GM19452 (cell line): ENCODE measurements at regions not wholly inside any gene's neighbourhood (a gene's known extent, or its start where the extent isn't known, plus 50 kb on each side); places are given as distances from the start of the nearest gene placed in this dataset.

Source experiments
- ATAC-seq: cut with Tn5 transposase; IDR thresholded peaks from one replicate; pipeline ENCODE4 v1.9.1; 2021; ENCODE audit not compliant: unreplicated experiment

DNA sequence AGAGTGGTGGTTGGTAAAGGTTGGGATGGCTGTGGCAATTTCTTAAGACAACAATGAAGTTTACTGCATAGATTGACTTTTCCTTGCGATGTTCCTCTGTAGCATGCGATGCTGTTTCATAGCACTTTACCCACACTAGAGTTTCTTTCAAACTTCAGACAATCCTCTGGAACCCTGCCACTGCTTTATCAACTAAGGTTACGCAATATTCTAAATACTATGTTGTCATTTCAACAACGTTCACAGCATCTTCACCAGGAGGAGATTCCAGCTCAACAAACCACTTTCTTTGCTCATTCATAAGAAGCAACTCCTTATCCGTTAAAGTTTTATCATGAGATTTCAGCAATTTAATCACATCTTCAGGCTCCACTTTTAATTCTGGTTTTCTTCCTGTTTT is 161.2 kb upstream of the NRSN1 start:
- no peak for ATAC-seq

DNA sequence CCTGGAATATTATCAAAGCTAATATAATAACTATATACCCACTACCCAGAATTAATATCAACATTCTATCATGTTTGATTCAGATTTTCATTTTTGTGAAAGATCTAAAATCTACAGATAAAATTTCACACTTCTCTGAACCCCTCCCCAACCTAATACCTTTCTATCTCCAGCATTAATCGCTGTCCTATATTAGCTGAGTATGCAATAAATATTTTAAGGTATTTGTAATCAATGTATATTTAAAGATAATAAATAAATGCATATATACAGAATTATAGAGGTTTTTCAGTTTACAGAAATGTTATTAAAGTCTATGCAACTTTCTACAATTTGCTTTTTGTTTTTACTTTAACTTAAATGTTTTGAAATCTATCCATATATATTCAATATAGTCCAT is 156.7 kb upstream of the NRSN1 start:
- no peak for ATAC-seq

- no peak for ATAC-seq
Measured at GRCh38 chr6:23977706-23978105, 148.3 kb upstream of the NRSN1 start.

DNA sequence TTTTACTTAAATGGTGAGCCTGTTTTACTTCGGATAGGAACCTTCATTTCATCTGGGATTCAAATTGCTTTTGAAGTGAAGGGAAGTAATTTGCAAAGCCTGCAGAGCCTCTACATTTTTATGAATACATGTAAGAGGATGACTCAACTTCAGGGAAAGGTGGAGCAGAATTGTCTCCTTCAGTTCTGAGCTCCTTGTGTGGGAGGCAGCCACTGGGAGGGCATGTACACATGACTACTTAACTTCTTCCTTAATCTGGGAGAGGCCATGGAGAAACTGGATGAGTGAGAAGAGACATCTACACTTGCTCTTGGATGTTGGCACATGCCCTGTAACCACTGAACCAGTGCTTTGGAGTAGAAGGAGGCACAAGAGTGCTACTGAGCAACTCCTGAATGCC is 145.1 kb upstream of the NRSN1 start:
- no peak for ATAC-seq

- no peak for ATAC-seq
Measured at GRCh38 chr6:23981923-23982322, 144.1 kb upstream of the NRSN1 start.

GRCh38 chr6:23983735-23984134 is 142.3 kb upstream of the NRSN1 start:
- ATAC-seq: no peak

DNA sequence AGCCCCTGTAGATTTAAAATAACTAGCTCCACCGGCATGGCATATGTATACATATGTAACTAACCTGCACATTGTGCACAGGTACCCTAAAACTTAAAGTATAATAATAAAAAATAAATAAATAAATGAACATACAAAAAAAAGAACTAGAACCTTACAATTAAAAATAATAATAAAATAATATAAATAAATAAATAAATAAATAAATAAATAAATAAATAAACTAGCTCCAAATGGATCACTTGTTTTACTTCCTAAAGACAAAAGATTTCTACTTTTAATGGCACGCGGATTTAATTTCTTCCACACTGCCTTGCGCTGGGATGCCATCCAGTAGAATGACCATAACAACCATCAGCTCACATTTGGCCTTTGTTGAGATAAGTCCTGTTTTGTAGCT is 141.0 kb upstream of the NRSN1 start:
- no peak for ATAC-seq

DNA sequence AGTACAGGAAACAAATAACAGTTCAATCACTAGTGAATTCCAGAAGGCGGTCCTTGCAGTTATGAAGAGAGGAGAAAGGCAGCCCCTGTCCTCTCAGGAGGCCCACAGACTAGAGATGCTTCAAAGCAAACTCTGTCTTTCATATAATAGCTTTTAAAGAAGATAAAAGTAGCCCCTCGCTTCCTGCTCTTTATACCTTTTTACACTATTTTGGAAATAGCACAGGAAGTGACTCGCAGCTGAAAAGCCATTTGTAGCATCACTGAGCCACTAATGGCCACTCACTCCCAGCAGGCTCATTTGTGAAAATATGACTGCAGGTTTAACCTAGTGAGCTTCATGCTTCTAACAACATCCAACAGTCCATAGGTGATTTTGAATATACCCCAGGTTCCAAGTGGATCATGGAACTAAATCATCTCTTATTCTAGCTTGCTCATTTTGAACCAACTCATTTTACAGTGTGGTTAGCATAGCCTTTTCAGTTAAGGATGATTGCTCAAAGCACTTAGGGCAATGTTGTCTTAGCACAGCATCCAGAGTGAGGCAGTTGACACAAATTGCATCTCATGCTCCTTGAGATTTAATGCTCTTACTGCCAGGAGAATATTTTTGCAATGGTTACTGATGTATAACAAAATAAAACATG is 136.0 kb upstream of the NRSN1 start:
- no peak for ATAC-seq

GRCh38 chr6:23994013-23994412 is 132.0 kb upstream of the NRSN1 start:
- no peak for ATAC-seq

DNA sequence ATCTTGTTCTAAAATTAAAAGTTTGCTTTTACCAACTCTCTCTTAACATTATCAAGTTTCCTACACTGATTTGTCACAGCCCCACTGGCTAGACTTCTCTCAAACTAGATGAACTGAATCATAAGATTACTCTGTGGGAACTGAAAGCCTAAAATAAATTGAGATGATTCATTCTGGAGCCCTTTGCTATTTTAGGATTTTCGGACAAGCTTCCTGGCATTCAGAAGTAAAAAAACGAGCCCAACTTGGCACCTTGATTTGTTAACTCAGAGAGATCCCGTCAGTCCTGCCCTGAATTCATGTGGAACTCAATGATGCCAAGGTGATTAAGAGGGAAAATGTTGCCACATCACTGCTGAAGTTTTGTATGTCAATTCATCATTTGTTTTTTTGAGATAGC is 122.0 kb upstream of the NRSN1 start:
- no peak for ATAC-seq

DNA sequence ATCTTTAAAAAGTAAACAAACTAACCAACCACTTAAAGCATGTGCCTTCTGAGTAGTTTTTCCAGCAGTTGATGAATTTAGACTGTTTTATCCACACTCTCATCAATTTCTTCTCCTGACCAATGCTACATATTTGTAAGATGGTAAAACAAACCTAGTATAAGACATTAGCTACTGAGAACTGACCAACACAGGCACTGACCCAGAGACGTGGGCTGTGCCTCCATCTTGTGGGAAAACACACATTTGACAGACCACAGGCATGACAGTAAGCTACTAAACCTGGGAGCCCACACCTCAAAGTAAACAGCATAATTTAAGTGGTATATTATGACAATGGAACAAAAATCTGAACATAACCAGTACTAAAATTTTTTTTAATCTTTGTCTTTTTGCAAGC is 121.4 kb upstream of the NRSN1 start:
- ATAC-seq: no peak

DNA sequence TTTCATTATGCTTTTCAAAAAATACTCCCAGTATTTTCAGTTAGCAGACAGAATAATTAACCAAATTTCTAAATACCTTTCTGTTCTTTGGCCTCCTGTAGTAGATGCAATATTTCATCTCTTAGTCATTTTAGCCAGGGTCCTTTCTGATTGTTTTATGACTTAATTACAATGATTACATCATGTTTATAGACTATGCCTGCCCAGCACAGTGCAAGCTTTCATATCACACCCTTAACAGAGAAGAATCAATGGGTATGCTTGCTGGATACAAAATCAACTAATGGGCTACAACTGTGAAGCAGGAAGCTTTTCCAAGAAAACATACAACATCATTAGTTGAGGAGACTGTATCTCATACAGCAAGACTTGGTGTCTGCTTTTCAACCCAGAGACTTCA is 119.8 kb upstream of the NRSN1 start:
- no peak for ATAC-seq

DNA sequence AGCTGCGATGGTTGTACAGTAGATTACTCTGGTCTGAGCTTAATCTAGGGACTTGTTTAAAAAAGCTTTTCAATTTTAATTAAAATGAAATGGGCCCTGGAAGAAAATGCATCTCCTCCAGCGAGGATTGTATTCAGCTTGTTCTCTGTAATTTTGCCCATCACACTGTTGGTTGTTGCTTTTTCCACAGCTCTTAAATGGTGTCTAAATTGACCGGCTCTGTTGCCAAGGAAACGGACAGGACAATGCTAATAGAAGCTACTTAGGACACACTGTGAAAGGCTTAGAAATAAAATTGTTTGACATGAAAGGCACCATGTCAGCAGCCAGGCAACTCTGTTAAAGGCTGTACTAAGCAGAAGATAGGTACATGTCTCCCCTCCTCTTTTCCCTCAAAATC is 116.7 kb upstream of the NRSN1 start:
- no peak for ATAC-seq

DNA sequence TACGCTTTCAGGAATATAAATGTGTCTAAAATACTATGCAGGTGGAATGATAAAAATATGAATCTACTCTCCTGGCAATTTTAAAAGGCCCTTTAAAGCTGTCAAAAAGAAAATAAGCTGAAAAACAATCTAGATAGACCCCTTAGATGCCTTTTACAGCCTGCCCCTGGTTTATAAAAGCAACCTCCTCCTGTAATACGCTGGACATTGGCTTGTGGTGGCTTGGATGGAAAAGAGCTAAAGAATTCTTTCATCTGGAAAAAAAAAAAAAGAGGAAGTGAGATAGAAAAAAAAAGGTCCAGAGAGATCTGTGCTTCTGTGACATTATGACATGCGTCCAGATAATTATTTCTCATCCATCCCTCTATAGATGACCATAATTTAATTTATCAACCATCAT is 115.9 kb upstream of the NRSN1 start:
- ATAC-seq: no peak

- no peak for ATAC-seq
Measured at GRCh38 chr6:24016286-24016685, 109.7 kb upstream of the NRSN1 start.

DNA sequence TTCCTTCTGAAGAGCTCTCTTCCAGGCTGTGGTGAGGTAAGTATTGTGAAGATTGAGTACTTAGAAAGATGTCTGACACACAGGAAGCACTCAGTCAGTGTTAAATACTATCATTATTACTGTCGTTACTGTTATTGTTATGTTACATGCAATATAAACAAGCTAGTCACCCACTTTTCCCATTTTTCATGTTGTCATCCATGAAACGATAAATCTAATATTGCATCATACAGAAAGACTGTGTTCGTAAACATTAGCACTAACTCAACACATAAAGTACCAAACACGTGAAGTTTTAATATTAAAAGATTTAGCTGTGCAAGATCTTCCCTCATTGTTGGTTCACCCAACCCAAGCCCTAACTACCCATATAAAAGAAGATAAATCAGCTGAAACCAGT is 109.2 kb upstream of the NRSN1 start:
- no peak for ATAC-seq

- ATAC-seq: no peak
Measured at GRCh38 chr6:24019393-24019792, 106.6 kb upstream of the NRSN1 start.

GRCh38 chr6:24019830-24020229 is 106.2 kb upstream of the NRSN1 start:
- ATAC-seq: no peak

- ATAC-seq: no peak
Measured at GRCh38 chr6:24026050-24026449, 100.0 kb upstream of the NRSN1 start.

DNA sequence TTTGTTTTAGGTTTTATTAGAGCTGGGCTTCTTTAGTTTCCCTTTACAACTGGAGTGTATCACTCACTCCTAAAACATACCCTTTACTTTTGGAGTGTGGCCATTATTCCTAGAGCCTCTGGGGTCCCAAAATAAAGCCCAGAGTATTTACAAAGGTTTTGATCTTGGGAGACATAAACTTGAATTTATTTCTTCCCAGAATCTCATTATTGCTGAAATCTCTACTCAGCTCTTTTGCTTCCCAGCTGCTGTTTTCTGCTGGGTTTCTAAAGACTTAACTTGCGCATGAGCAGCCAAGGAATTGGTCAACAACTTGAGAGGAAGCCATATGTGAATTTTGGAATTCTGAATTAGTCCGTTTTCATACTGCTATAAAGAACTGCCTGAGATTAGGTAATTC is 94.5 kb upstream of the NRSN1 start:
- ATAC-seq: no peak

- ATAC-seq: no peak
Measured at GRCh38 chr6:24032896-24033688, 92.9 kb upstream of the NRSN1 start.

DNA sequence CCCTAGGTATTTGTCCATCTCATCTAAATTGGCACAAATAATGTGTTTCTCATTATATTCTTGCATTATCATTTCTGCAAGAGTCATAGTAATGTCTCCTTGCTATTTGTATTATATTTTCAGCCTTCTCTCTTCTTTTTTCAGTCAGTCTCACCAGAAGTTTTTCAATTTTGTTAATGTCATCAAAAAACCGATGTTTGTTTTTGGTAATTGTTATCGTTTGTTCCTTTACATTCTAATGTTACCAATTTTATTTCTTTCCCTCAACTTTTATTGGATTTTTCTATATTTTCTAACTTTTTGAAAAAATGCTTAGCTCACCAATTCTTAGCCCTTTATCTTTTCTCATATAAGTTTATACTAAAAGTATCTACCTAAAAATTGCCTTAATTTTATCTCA is 82.2 kb upstream of the NRSN1 start:
- no peak for ATAC-seq
